Chondrocyte (in vitro differentiated cells): ENCODE measurements at regions not wholly inside any gene's neighbourhood (a gene's known extent, or its start where the extent isn't known, plus 50 kb on each side); places are given as distances from the start of the nearest gene placed in this dataset.

ENCODE experiments used
- DNase-seq: peaks from one replicate; pipeline ENCODE4 v3.0.0; 2021; ENCODE audit warnings: mixed read lengths, low spot score
- H3K27ac Mint-ChIP-seq: one replicate; pipeline ENCODE4 v1.8.0; 2021; ENCODE audit warnings: mild to moderate bottlenecking, moderate library complexity, mixed read lengths; ENCODE audit not compliant: unreplicated experiment
- H3K27me3 Mint-ChIP-seq: 2 replicates; pipeline ENCODE4 v1.8.0; 2021; ENCODE audit warnings: low read depth, mixed read lengths
- H3K36me3 Mint-ChIP-seq: 2 replicates; pipeline ENCODE4 v1.8.0; 2021; ENCODE audit warnings: low read depth, mixed read lengths
- H3K4me1 Mint-ChIP-seq: 2 replicates; pipeline ENCODE4 v1.8.0; 2021; ENCODE audit warnings: low read depth, mild to moderate bottlenecking, mixed read lengths
- H3K4me3 Mint-ChIP-seq: one replicate; pipeline ENCODE4 v1.8.0; 2021; ENCODE audit warnings: mild to moderate bottlenecking, moderate library complexity, mixed read lengths; ENCODE audit not compliant: unreplicated experiment
- H3K9me3 Mint-ChIP-seq: 2 replicates; pipeline ENCODE4 v1.8.0; 2021; ENCODE audit warnings: low read depth, mixed read lengths
- CTCF ChIP-seq: fragments of 200-600 bp; sonication (generic); IDR thresholded peaks from 2 replicates; pipeline ENCODE4 v1.5.0; 2021; ENCODE audit warnings: antibody characterized with exemption, mild to moderate bottlenecking, moderate library complexity

- Mint-ChIP-seq H3K9me3 (no peaks in the 10 kb centered on the region), H3K4me3 (no peak overlapping the region)
- peak; percentile 24 for TF ChIP-seq CTCF
Observed at GRCh38 chr2:220858101-220858500, 714.0 kb downstream of the EPHA4 start.

DNA sequence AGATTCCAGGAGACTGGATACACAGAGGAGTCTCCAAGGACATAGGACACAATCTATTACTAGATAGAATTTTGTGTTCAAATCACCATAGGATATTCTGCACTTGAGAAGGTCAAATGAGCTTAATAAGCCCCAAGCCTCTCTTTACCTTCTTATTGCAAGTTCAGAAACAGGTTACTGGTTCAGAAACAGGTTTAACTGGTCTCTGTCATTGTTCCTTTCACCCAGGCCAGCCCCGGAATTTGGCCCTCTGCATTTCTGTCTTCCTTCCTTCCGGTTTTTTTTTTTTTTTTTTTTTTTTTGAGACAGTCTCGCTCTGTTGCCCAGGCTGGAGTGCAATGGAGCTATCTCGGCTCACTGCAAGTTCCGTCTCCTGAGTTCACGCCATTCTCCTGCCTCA, 700.2 kb downstream of the EPHA4 start:
- TF ChIP-seq CTCF: no peak
- H3K27ac Mint-ChIP-seq: no peak overlapping the region
- no peak overlapping the region for H3K4me3 Mint-ChIP-seq
- no peaks in the 10 kb centered on the region for H3K36me3 Mint-ChIP-seq
- H3K9me3 Mint-ChIP-seq: no peaks in the 10 kb centered on the region
- H3K4me1 Mint-ChIP-seq: no peaks in the 10 kb centered on the region
- H3K27me3 Mint-ChIP-seq: no peaks in the 10 kb centered on the region
- no peak for DNase-seq

More at GRCh38 chr2:220858101-220858500, 714.0 kb downstream of the EPHA4 start:
- Mint-ChIP-seq H3K36me3 (no peaks in the 10 kb centered on the region), H3K27ac (no peak overlapping the region), H3K27me3 (no peaks in the 10 kb centered on the region), H3K4me1 (no peaks in the 10 kb centered on the region)
- no peak for DNase-seq

DNA sequence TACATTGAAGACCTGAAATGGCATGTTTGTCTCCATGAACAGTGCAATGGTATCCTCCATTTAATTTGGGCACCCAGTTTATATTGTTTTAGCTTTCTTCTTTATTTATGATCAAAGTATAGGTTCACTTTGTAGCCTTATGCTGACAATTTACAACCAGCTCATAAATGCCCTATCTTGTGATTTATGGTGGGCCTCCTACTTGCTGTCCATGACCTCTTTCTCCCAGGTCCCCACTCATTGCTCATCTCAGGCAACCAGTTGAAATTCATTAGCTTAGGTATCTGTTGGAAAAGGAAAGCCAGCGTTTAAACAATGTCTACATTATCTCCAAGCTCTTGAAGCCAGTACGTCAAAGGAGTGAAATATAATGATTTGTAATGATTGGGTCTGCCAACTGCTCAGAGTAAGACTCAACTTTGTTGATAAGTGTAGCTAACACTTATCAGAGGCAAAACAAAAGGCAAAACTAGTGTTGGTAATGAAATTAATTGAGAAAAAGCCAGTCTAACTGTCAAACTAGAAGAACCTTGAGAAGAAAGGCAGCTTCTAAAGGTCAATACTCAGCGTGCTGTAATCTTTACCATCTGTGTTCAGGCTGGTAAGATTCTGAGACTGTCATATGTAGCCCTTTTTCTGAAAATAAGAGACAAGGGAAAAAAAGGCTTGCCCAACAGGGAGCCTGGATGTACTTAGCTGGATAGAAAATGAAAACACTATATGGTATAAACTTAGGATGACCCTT, 695.9 kb downstream of the EPHA4 start:
- Mint-ChIP-seq H3K4me1 (peaks cover 10% of the 10 kb centered on the region), H3K9me3 (no peaks in the 10 kb centered on the region), H3K36me3 (no peaks in the 10 kb centered on the region), H3K27ac (no peak overlapping the region), H3K4me3 (no peak overlapping the region), H3K27me3 (no peaks in the 10 kb centered on the region)
- TF ChIP-seq CTCF: no peak
- no peak for DNase-seq

- no peak for TF ChIP-seq CTCF
- Mint-ChIP-seq H3K27me3 (no peaks in the 10 kb centered on the region), H3K36me3 (no peaks in the 10 kb centered on the region), H3K4me1 (peaks cover 11% of the 10 kb centered on the region), H3K4me3 (no peak overlapping the region), H3K27ac (no peak overlapping the region), H3K9me3 (no peaks in the 10 kb centered on the region)
- no peak for DNase-seq
Observed at GRCh38 chr2:220877491-220877890, 694.6 kb downstream of the EPHA4 start.

GRCh38 chr2:220877897-220878296, 694.2 kb downstream of the EPHA4 start:
- H3K4me3 Mint-ChIP-seq: no peak overlapping the region
- TF ChIP-seq CTCF: no peak
- no peak for DNase-seq
- H3K4me1 Mint-ChIP-seq: peaks cover 11% of the 10 kb centered on the region
- no peaks in the 10 kb centered on the region for H3K27me3 Mint-ChIP-seq
- no peaks in the 10 kb centered on the region for H3K9me3 Mint-ChIP-seq
- no peak overlapping the region for H3K27ac Mint-ChIP-seq
- H3K36me3 Mint-ChIP-seq: no peaks in the 10 kb centered on the region
